Transverse colon (tissue), 4 donors: ENCODE measurements at regions not wholly inside any gene's neighbourhood (a gene's known extent, or its start where the extent isn't known, plus 50 kb on each side); places are given as distances from the start of the nearest gene placed in this dataset.

Experiments
- DNase-seq: peaks from one replicate; pipeline ENCODE4 v3.0.0-alpha.2; 2019
- H3K27ac ChIP-seq, 4 donors: fragments of 200-600 bp; sonication (generic); 2 replicates each; pipeline ENCODE4 v1.5.1; 2016 to 2018; ENCODE audit warnings: inconsistent platforms in 4 of 4
- H3K27me3 ChIP-seq: fragments of 200-600 bp; sonication (generic); 2 replicates; pipeline ENCODE4 v1.5.1; 2017; ENCODE audit warnings: inconsistent platforms
- H3K36me3 ChIP-seq, 4 donors: fragments of 200-600 bp; sonication (generic); 2 replicates each; pipeline ENCODE4 v1.5.1; 2017 to 2019; ENCODE audit warnings: inconsistent platforms in 4 of 4
- H3K4me1 ChIP-seq, 4 donors: fragments of 200-600 bp; sonication (generic); 2 replicates each; pipeline ENCODE4 v1.5.1; 2017 to 2020; ENCODE audit warnings: inconsistent platforms in 4 of 4
- H3K4me3 ChIP-seq, 4 donors: fragments of 200-600 bp; sonication (generic); 1 replicate in 1 of 4; 2 replicates in 3 of 4; pipeline versions ENCODE4 v1.5.1 to v1.6.1; 2017 to 2019; ENCODE audit warnings: inconsistent platforms in 4 of 4
- H3K9me3 ChIP-seq, 2 donors: fragments of 200-600 bp; sonication (generic); 2 replicates each; pipeline ENCODE4 v1.5.1; 2017 to 2019; ENCODE audit warnings: inconsistent platforms in 2 of 2
- CTCF ChIP-seq, 5 experiments: fragments of 200-600 bp in 3 of 5; fragments of 450-650 bp in 2 of 5; sonication (generic) in 3 of 5; IDR thresholded peaks; 1 replicate in 2 of 5; 2 replicates in 3 of 5; pipeline ENCODE4 v1.5.1; 2016 to 2017; ENCODE audit warnings: antibody characterized with exemption in 5 of 5, inconsistent platforms in 3 of 5, mild to moderate bottlenecking in 2 of 5, moderate library complexity in 1 of 5
- EP300 ChIP-seq: sonication (generic); formaldehyde crosslinking; IDR thresholded peaks from one replicate; pipeline ENCODE4 v1.6.1; 2017; ENCODE audit warnings: antibody characterized with exemption, low read depth
- POLR2A ChIP-seq: fragments of 450-650 bp; IDR thresholded peaks from one replicate; pipeline ENCODE4 v1.6.1; 2016; ENCODE audit warnings: antibody characterized with exemption, mild to moderate bottlenecking, moderate library complexity
- POLR2AphosphoS5 ChIP-seq, 3 donors: sonication (generic); formaldehyde crosslinking; IDR thresholded peaks; one replicate each; pipeline ENCODE4 v1.6.1; 2016; ENCODE audit warnings: antibody characterized with exemption in 3 of 3
- WGBS, 2 donors: methylation state at CpG; one replicate each; pipeline ENCODE4 v1.1.5; 2018; ENCODE audit warnings: low coverage in 1 of 2; 5-methylcytosine and 5-hydroxymethylcytosine counted together
- in situ Hi-C, 4 donors: fragments of 200-750 bp; cut with MboI; loops; one replicate each; pipeline versions ENCODE4 v1.15.0 to v1.15.1; 2017; ENCODE audit warnings: low sequenced_read_pairs in 3 of 4, low pct_ligation_motif_present in 1 of 4, low pct_unique_long_range_greater_than_20kb in 1 of 4
- intact Hi-C: fragments of 100-400 bp; cut with DNase I; formaldehyde crosslinking; loops from one replicate; pipeline ENCODE4 v1.15.1; 2023; ENCODE audit warnings: low total_unique reads

- DNase-seq = no peak
- Histone ChIP-seq H3K36me3 (no peaks in the 10 kb centered on the region), H3K4me3 (no peak overlapping the region), H3K27ac (no peak overlapping the region), H3K9me3 (no peaks in the 10 kb centered on the region), H3K4me1 (no peaks in the 10 kb centered on the region), H3K27me3 (no peaks in the 10 kb centered on the region)
- intact Hi-C loops = no loop called here
- 91 to 92% methylated on average over 6 of the region's 6 CpGs for WGBS, 2 donors
- no peak for TF ChIP-seq POLR2A
- TF ChIP-seq POLR2AphosphoS5 (IDR thresholded peaks at IDR 0.05) = no peak
- TF ChIP-seq EP300 = no peak
- TF ChIP-seq CTCF (IDR thresholded peaks at IDR 0.05) = no peak
- in situ Hi-C loops = loop anchor here in 1 of 4 donors (25.0 kb wide), 1 partner anchor 94 kb away; no protein-coding TSS in a partner anchor
Measured at GRCh38 chr18:24993628-24994027, 358.3 kb downstream of the ZNF521 start.

- Histone ChIP-seq H3K36me3 (no peaks in the 10 kb centered on the region), H3K27ac (no peak overlapping the region), H3K4me1 (no peaks in the 10 kb centered on the region), H3K4me3 (no peak overlapping the region), H3K27me3 (no peaks in the 10 kb centered on the region), H3K9me3 (peaks cover 8 to 9% of the 10 kb centered on the region in 2 donors)
- TF ChIP-seq POLR2AphosphoS5 (IDR thresholded peaks at IDR 0.05) = no peak
- TF ChIP-seq CTCF (IDR thresholded peaks at IDR 0.05) = no peak
- no peak for TF ChIP-seq EP300
- TF ChIP-seq POLR2A = no peak
- DNase-seq = no peak
- 88 to 100% methylated on average over 3 to 4 of the region's 4 CpGs for WGBS, 2 donors
- intact Hi-C loops = no loop called here
- in situ Hi-C loops = loop anchor here in 1 of 4 donors (25.0 kb wide), 1 partner anchor 92 kb away; no protein-coding TSS in a partner anchor
Measured at GRCh38 chr18:24995056-24995455, 356.9 kb downstream of the ZNF521 start.

GRCh38 chr18:24995755-24996154 lies 356.2 kb downstream of the ZNF521 start:
- no peak for DNase-seq
- 83 to 88% methylated on average over 2 of the region's 2 CpGs for WGBS, 2 donors
- no peak for TF ChIP-seq EP300
- no peak for TF ChIP-seq CTCF (IDR thresholded peaks at IDR 0.05)
- TF ChIP-seq POLR2AphosphoS5 (IDR thresholded peaks at IDR 0.05) = no peak
- no peak for TF ChIP-seq POLR2A
- intact Hi-C loops = no loop called here
- Histone ChIP-seq H3K4me1 (no peaks in the 10 kb centered on the region), H3K27ac (no peak overlapping the region), H3K36me3 (no peaks in the 10 kb centered on the region), H3K27me3 (no peaks in the 10 kb centered on the region), H3K4me3 (no peak overlapping the region), H3K9me3 (peaks cover 8 to 15% of the 10 kb centered on the region in 2 donors)
- in situ Hi-C loops = loop anchor here in 1 of 4 donors (25.0 kb wide), 1 partner anchor 92 kb away; no protein-coding TSS in a partner anchor

- H3K4me1 ChIP-seq = no peaks in the 10 kb centered on the region
- in situ Hi-C loops = loop anchor here in 1 of 4 donors (25.0 kb wide), 1 partner anchor 88 kb away; no protein-coding TSS in a partner anchor
- intact Hi-C loops = no loop called here
- peaks cover 8 to 15% of the 10 kb centered on the region in 2 donors for H3K9me3 ChIP-seq
- WGBS, 2 donors = 81 to 86% methylated on average over 3 of the region's 3 CpGs
- H3K27ac ChIP-seq = no peak overlapping the region
- TF ChIP-seq POLR2A (no peak), EP300 (no peak), POLR2AphosphoS5 (IDR thresholded peaks at IDR 0.05) (no peak), CTCF (IDR thresholded peaks at IDR 0.05) (no peak)
- H3K27me3 ChIP-seq = no peaks in the 10 kb centered on the region
- H3K36me3 ChIP-seq = no peaks in the 10 kb centered on the region
- DNase-seq = no peak
- no peak overlapping the region for H3K4me3 ChIP-seq
Measured at GRCh38 chr18:24999650-25000267, 352.2 kb downstream of the ZNF521 start.
